ENCODE measurements at regions not wholly inside any gene's neighbourhood (a gene's known extent, or its start where the extent isn't known, plus 50 kb on each side); places are given as distances from the start of the nearest gene placed in this dataset.

DNA sequence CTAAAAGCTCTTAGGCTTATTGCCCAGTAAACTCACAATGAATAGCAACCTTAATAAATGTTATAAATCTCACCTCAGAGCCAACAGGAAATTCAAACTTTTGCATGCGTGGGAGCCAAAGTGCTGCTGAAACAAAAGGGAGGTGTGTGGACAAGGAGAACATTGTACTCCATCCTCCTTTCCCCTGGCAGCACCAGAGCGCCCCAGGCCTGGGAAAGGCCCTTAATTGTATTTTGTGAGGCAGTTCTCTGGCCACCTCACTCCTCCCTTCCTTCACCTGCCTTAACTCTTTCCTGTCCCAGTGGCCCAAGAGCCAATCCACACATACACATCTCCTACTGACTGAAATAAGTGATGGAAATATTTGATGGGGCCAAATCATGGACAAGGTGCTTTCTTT, 648.5 kb downstream of the LMO4 start:
- Histone ChIP-seq H2AFZ (ENCODE audit: low read length) (no peak overlapping the region), H3K4me1 (ENCODE audit: insufficient read depth, low read length, severe bottlenecking) (no peaks in the 10 kb centered on the region), H3K4me3 (ENCODE audit: low read depth, low read length, poor library complexity, severe bottlenecking) (no peak overlapping the region), H3K9me2 (ENCODE audit: low read depth, low read length) (no peaks in the 10 kb centered on the region), H3K36me3 (ENCODE audit: insufficient read depth, low read length) (no peaks in the 10 kb centered on the region), H3K9me3 (ENCODE audit: low read length) (no peaks in the 10 kb centered on the region), H3K79me2 (ENCODE audit: insufficient read depth, low read length) (no peaks in the 10 kb centered on the region), H3K27ac (ENCODE audit: low read depth, low read length, poor library complexity, severe bottlenecking) (no peak overlapping the region), H3K27me3 (ENCODE audit: insufficient read depth, low read length) (0 out of 2 replicates have a peak, but pooled peaks cover 4% of the 10 kb centered on the region), H3F3A (ENCODE audit: insufficient read depth, low read length) (no peaks in the 10 kb centered on the region), H3K4me2 (ENCODE audit: low read length) (no peak overlapping the region), H3K9ac (ENCODE audit: low read length) (no peak overlapping the region), H4K20me1 (ENCODE audit: insufficient read depth, low read length) (no peaks in the 10 kb centered on the region)
- TF ChIP-seq CTCF (IDR thresholded peaks at IDR 0.05; ENCODE audit: low read length) (no peak), EZH2 (IDR thresholded peaks at IDR 0.05; ENCODE audit: borderline replicate concordance, low read length) (no peak)

DNA sequence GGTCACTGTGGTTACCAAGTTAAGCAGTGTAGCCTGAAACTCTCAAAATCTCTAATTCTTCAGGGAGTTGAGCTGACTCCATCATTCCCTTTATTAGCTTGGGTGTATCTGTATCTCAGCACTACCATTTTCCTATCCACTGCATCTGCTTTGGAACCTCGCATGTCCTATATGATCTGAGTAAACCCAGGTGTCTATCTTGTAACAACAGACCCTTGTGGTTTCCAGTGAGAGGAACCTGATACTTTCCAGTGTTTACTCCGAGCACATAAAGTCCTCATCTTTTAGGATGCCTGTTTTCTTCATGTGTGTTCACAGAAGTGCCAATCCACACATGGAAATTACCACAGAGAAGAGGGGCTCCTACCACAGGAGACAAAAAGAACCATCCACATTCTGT, 650.4 kb downstream of the LMO4 start:
- Histone ChIP-seq H3K9ac (ENCODE audit: low read length) (no peak overlapping the region), H2AFZ (ENCODE audit: low read length) (no peak overlapping the region), H3K4me2 (ENCODE audit: low read length) (no peak overlapping the region), H4K20me1 (ENCODE audit: insufficient read depth, low read length) (no peaks in the 10 kb centered on the region), H3K79me2 (ENCODE audit: insufficient read depth, low read length) (no peaks in the 10 kb centered on the region), H3K9me3 (ENCODE audit: low read length) (no peaks in the 10 kb centered on the region), H3K4me3 (ENCODE audit: low read depth, low read length, poor library complexity, severe bottlenecking) (no peak overlapping the region), H3K36me3 (ENCODE audit: insufficient read depth, low read length) (no peaks in the 10 kb centered on the region), H3K4me1 (ENCODE audit: insufficient read depth, low read length, severe bottlenecking) (no peaks in the 10 kb centered on the region), H3F3A (ENCODE audit: insufficient read depth, low read length) (no peaks in the 10 kb centered on the region), H3K27me3 (ENCODE audit: insufficient read depth, low read length) (0 out of 2 replicates have a peak, but pooled peaks cover 4% of the 10 kb centered on the region), H3K9me2 (ENCODE audit: low read depth, low read length) (no peaks in the 10 kb centered on the region), H3K27ac (ENCODE audit: low read depth, low read length, poor library complexity, severe bottlenecking) (no peak overlapping the region)
- TF ChIP-seq EZH2 (IDR thresholded peaks at IDR 0.05; ENCODE audit: borderline replicate concordance, low read length) = no peak
- no peak for TF ChIP-seq CTCF (IDR thresholded peaks at IDR 0.05; ENCODE audit: low read length)

DNA sequence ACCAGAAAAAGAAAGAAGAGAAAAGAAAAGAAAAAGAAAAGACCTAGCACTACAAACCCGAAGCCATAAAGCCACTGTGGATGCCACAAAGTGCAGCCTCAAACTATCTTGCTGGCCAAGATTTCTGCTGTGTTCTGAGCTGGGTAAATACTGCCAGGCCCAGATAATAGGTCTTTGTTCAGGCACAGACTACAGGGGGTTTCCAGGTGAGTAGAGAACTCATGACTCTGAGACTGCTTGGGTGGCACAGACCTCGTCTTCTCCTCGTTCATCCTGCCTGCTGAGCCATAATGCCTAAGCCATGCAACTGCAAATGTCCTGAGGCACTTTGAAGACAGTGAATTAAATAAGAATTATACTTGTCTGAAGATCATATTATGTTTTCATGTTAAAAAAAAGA, 651.8 kb downstream of the LMO4 start:
- H3K4me1 ChIP-seq (ENCODE audit: insufficient read depth, low read length, severe bottlenecking) = no peaks in the 10 kb centered on the region

More for the DNA sequence above, 651.8 kb downstream of the LMO4 start:
- Histone ChIP-seq H3K9ac (ENCODE audit: low read length) (no peak overlapping the region), H3K27ac (ENCODE audit: low read depth, low read length, poor library complexity, severe bottlenecking) (no peak overlapping the region), H3K9me2 (ENCODE audit: low read depth, low read length) (no peaks in the 10 kb centered on the region), H3K36me3 (ENCODE audit: insufficient read depth, low read length) (no peaks in the 10 kb centered on the region), H3K9me3 (ENCODE audit: low read length) (no peaks in the 10 kb centered on the region), H4K20me1 (ENCODE audit: insufficient read depth, low read length) (no peaks in the 10 kb centered on the region), H3K4me2 (ENCODE audit: low read length) (no peak overlapping the region), H3K27me3 (ENCODE audit: insufficient read depth, low read length) (0 out of 2 replicates have a peak, but pooled peaks cover 4% of the 10 kb centered on the region), H3K79me2 (ENCODE audit: insufficient read depth, low read length) (no peaks in the 10 kb centered on the region), H3F3A (ENCODE audit: insufficient read depth, low read length) (no peaks in the 10 kb centered on the region), H3K4me3 (ENCODE audit: low read depth, low read length, poor library complexity, severe bottlenecking) (no peak overlapping the region), H2AFZ (ENCODE audit: low read length) (no peak overlapping the region)
- no peak for TF ChIP-seq CTCF (IDR thresholded peaks at IDR 0.05; ENCODE audit: low read length)
- TF ChIP-seq EZH2 (IDR thresholded peaks at IDR 0.05; ENCODE audit: borderline replicate concordance, low read length) = no peak

All from OCI-LY1 (cell line).